ENCODE measurements at regions not wholly inside any gene's neighbourhood (a gene's known extent, or its start where the extent isn't known, plus 50 kb on each side); places are given as distances from the start of the nearest gene placed in this dataset.

GRCh38 chr5:159416438-159416837, 86.2 kb upstream of the IL12B start:
- TF ChIP-seq POLR2A (IDR thresholded peaks at IDR 0.05; ENCODE audit: low read length) (no peak), GATA1 (IDR thresholded peaks at IDR 0.05; ENCODE audit: low read depth, low read length) (no peak)
